ENCODE measurements at regions not wholly inside any gene's neighbourhood (a gene's known extent, or its start where the extent isn't known, plus 50 kb on each side); places are given as distances from the start of the nearest gene placed in this dataset.

DNA sequence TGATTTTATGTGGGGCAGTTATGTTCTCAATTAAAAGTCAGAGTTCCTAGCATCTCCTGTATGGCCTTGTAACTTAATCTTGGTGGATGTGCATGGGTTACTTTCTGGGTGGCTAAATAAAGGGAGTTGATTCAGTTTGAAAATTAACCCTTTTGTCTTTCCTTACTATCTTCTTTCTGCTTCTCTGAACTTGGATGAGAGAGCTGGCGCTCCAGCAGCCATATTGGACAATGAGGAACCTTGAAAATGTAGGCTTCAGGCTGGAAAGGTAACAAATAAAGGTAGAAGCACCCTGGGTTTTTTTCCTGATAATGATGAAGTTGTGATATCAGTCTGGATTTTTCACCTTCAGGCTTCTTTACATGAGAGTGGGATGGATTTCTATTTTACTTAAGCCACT lies 714.1 kb upstream of the TMEM132C start:
- no peaks in the 10 kb centered on the region for H3K36me3 ChIP-seq (ENCODE audit: control insufficient read depth in 2 of 3, insufficient read depth in 3 of 3, low read length in 3 of 3)
- H3K27ac ChIP-seq (ENCODE audit: low read depth in 2 of 2, low read length in 2 of 2): no peak overlapping the region
- no peaks in the 10 kb centered on the region for H3K9me3 ChIP-seq (ENCODE audit: control insufficient read depth in 2 of 3, insufficient read depth in 1 of 3, low read length in 3 of 3)
- TF ChIP-seq, protein P1, sequence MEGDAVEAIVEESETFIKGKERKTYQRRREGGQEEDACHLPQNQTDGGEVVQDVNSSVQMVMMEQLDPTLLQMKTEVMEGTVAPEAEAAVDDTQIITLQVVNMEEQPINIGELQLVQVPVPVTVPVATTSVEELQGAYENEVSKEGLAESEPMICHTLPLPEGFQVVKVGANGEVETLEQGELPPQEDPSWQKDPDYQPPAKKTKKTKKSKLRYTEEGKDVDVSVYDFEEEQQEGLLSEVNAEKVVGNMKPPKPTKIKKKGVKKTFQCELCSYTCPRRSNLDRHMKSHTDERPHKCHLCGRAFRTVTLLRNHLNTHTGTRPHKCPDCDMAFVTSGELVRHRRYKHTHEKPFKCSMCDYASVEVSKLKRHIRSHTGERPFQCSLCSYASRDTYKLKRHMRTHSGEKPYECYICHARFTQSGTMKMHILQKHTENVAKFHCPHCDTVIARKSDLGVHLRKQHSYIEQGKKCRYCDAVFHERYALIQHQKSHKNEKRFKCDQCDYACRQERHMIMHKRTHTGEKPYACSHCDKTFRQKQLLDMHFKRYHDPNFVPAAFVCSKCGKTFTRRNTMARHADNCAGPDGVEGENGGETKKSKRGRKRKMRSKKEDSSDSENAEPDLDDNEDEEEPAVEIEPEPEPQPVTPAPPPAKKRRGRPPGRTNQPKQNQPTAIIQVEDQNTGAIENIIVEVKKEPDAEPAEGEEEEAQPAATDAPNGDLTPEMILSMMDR (IDR thresholded peaks at IDR 0.05; ENCODE audit: borderline replicate concordance, extremely low read depth, insufficient read depth): no peak
- intact Hi-C loops (cut with DNase I): no loop called here
- H3K4me3 ChIP-seq (ENCODE audit: low read length in 3 of 3): no peak overlapping the region
- no peaks in the 10 kb centered on the region for H3K27me3 ChIP-seq (ENCODE audit: control insufficient read depth, insufficient read depth, low read length)
- H3K4me1 ChIP-seq (ENCODE audit: control insufficient read depth in 2 of 3, insufficient read depth in 2 of 3, low read depth in 1 of 3, low read length in 3 of 3): no peaks in the 10 kb centered on the region
- DNase-seq (no peak), FAIRE-seq (no peak)
- no peak overlapping the region for H3K9ac ChIP-seq (ENCODE audit: low read length in 3 of 3)

DNA sequence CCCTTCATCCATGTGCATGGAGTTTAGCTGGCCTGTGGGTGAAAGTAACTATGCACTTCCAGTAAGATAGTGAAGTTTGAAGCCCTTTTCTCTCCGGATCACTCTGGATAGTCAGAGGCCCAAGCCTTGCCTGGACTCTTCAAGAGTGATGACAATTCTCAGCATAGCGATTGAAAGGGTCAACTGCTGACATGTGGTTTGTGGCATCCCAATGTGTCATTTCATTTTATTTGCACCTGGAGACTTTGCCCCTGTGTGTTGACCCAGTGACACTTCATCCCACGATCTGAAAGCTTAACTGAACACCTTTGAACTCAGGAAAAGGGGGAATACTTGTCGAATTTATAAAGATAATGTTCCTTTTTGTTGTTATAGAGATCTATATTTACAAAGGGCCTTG lies 711.9 kb upstream of the TMEM132C start:
- Histone ChIP-seq H3K4me1 (ENCODE audit: control insufficient read depth in 2 of 3, insufficient read depth in 2 of 3, low read depth in 1 of 3, low read length in 3 of 3) (peaks cover 0 to 2% (median 0%) of the 10 kb centered on the region in 3 donors), H3K9ac (ENCODE audit: low read length in 3 of 3) (no peak overlapping the region), H3K4me3 (ENCODE audit: low read length in 3 of 3) (no peak overlapping the region), H3K27ac (ENCODE audit: low read depth in 2 of 2, low read length in 2 of 2) (no peak overlapping the region), H3K27me3 (ENCODE audit: control insufficient read depth, insufficient read depth, low read length) (no peaks in the 10 kb centered on the region), H3K36me3 (ENCODE audit: control insufficient read depth in 2 of 3, insufficient read depth in 3 of 3, low read length in 3 of 3) (no peaks in the 10 kb centered on the region), H3K9me3 (ENCODE audit: control insufficient read depth in 2 of 3, insufficient read depth in 1 of 3, low read length in 3 of 3) (no peaks in the 10 kb centered on the region)
- intact Hi-C loops (cut with DNase I): no loop called here
- FAIRE-seq (no peak), DNase-seq (no peak)
- TF ChIP-seq, protein P1 (IDR thresholded peaks at IDR 0.05; ENCODE audit: borderline replicate concordance, extremely low read depth, insufficient read depth): no peak

DNA sequence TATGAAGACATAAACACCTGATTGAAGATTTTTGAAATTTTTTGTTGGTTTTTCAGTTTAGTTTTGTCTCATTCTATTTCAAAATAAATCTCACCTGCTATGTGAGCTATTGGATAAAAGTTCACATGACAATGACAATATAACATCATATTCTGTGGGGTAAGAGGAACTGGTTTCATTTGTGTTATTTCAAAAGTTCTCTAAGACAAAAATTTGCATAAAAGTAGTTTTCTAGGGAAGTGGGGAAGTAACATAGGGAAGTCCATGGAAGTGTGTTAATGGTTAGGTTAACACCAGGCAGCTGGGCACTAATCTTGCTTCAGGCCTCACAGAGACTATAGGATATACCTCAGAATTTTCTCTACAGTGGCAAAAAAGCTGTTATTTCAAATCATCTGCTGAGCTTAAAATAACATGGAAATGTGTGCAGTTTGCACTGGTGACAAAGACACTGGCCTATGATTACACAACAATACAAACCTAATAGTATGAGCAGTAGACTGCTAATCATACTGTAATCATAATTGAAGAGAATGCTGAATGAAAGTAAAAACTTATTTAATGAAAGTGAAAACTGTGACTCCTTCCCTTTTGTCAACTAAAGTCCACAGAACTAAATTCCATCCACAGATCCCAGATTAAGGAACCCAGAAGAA lies 710.6 kb upstream of the TMEM132C start:
- TF ChIP-seq, protein P1 (IDR thresholded peaks at IDR 0.05; ENCODE audit: borderline replicate concordance, extremely low read depth, insufficient read depth): no peak
- DNase-seq: no peak
- H3K36me3 ChIP-seq (ENCODE audit: control insufficient read depth in 2 of 3, insufficient read depth in 3 of 3, low read length in 3 of 3): no peaks in the 10 kb centered on the region
- H3K9ac ChIP-seq (ENCODE audit: low read length in 3 of 3): no peak overlapping the region
- FAIRE-seq: no peak
- H3K4me3 ChIP-seq (ENCODE audit: low read length in 3 of 3): no peak overlapping the region
- no peak overlapping the region for H3K27ac ChIP-seq (ENCODE audit: low read depth in 2 of 2, low read length in 2 of 2)
- intact Hi-C loops (cut with DNase I): no loop called here
- peaks cover 0 to 2% (median 0%) of the 10 kb centered on the region in 3 donors for H3K4me1 ChIP-seq (ENCODE audit: control insufficient read depth in 2 of 3, insufficient read depth in 2 of 3, low read depth in 1 of 3, low read length in 3 of 3)
- H3K9me3 ChIP-seq (ENCODE audit: control insufficient read depth in 2 of 3, insufficient read depth in 1 of 3, low read length in 3 of 3): no peaks in the 10 kb centered on the region
- H3K27me3 ChIP-seq (ENCODE audit: control insufficient read depth, insufficient read depth, low read length): no peaks in the 10 kb centered on the region

DNA sequence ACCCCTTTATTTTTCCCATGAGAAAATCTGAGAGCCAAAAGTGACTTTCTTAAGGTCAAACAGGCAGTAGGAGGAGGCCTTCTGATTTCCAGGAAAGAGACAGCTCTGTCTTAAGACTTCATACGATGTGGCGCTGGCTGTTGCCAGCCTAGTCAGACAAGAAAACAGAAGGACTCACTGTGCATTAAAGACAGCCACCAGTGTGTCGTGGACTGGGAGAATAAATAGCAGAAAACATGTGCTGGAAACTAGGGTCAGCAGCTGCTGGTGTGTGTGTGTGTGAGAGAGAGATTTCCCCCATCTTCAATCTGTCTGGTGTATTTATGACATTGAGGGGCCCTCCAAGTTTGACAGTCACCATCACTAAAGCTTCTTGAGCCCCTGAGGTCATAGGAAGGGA lies 708.6 kb upstream of the TMEM132C start:
- Histone ChIP-seq H3K27me3 (ENCODE audit: control insufficient read depth, insufficient read depth, low read length) (no peaks in the 10 kb centered on the region), H3K36me3 (ENCODE audit: control insufficient read depth in 2 of 3, insufficient read depth in 3 of 3, low read length in 3 of 3) (no peaks in the 10 kb centered on the region), H3K9ac (ENCODE audit: low read length in 3 of 3) (no peak overlapping the region), H3K27ac (ENCODE audit: low read depth in 2 of 2, low read length in 2 of 2) (no peak overlapping the region), H3K4me1 (ENCODE audit: control insufficient read depth in 2 of 3, insufficient read depth in 2 of 3, low read depth in 1 of 3, low read length in 3 of 3) (peaks cover 0 to 2% (median 0%) of the 10 kb centered on the region in 3 donors), H3K4me3 (ENCODE audit: low read length in 3 of 3) (no peak overlapping the region), H3K9me3 (ENCODE audit: control insufficient read depth in 2 of 3, insufficient read depth in 1 of 3, low read length in 3 of 3) (no peaks in the 10 kb centered on the region)
- intact Hi-C loops (cut with DNase I): no loop called here
- TF ChIP-seq, protein P1 (IDR thresholded peaks at IDR 0.05; ENCODE audit: borderline replicate concordance, extremely low read depth, insufficient read depth): no peak
- no peak for FAIRE-seq
- no peak for DNase-seq
